Neural cell (in vitro differentiated cells): ENCODE measurements at regions not wholly inside any gene's neighbourhood (a gene's known extent, or its start where the extent isn't known, plus 50 kb on each side); places are given as distances from the start of the nearest gene placed in this dataset.

Experiments
- EP300 ChIP-seq: fragments of 450-650 bp; conservative IDR thresholded peaks from 2 replicates; pipeline ENCODE4 v1.6.1; 2014; ENCODE audit warnings: antibody characterized with exemption, mild to moderate bottlenecking, moderate library complexity; ENCODE audit not compliant: poor library complexity, severe bottlenecking
- EZH2 ChIP-seq: fragments of 200-600, 300-800 bp; shearing (Covaris generic), sonication (generic); IDR thresholded peaks from 2 replicates; pipeline ENCODE4 v1.6.1; 2014; ENCODE audit warnings: antibody characterized with exemption, low read length, borderline replicate concordance, mild to moderate bottlenecking; ENCODE audit not compliant: insufficient read depth, poor library complexity, severe bottlenecking
- MXI1 ChIP-seq: fragments of 450-650 bp; conservative IDR thresholded peaks from 2 replicates; pipeline ENCODE4 v1.6.1; 2014; ENCODE audit warnings: antibody characterized with exemption, mild to moderate bottlenecking; ENCODE audit not compliant: poor library complexity, severe bottlenecking
- POLR2AphosphoS5 ChIP-seq: IDR thresholded peaks from 2 replicates; pipeline ENCODE4 v1.6.1; 2012
- SMC3 ChIP-seq: fragments of 450-650 bp; conservative IDR thresholded peaks from 2 replicates; pipeline ENCODE4 v1.6.1; 2014; ENCODE audit warnings: antibody characterized with exemption, mild to moderate bottlenecking, moderate library complexity; ENCODE audit not compliant: poor library complexity
- TF ChIP-seq, protein P1 (sequence below): fragments of 450-650 bp; IDR thresholded peaks from 2 replicates; pipeline ENCODE4 v1.5.1; 2014; ENCODE audit warnings: antibody characterized with exemption, mild to moderate bottlenecking, moderate library complexity; ENCODE audit not compliant: poor library complexity, severe bottlenecking
- TF ChIP-seq, protein P2 (sequence below): IDR thresholded peaks from 2 replicates; pipeline ENCODE4 v1.6.1; 2012; ENCODE audit warnings: borderline replicate concordance

DNA sequence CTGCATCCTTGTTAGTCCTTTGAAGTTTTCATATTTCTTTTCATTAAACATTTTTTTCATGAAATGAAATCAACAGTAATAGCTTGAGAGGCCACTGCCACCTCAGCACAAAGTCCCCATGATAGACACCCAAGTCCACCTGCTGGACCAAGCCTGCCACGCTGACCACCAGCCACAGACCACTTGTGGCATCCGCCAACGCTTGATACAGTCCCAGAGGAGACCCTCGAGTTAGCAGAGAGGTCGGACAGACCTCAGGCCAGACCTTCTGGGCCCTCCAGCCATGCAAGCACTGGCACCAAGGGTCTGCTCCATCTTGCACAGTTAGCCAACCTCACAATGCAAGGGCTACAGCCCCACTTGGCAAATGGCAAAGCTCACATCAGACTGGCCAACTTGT is 91.8 kb upstream of the RTL6 start:
- TF ChIP-seq EP300 (no peak), POLR2AphosphoS5 (no peak), EZH2 (no peak), MXI1 (no peak), SMC3 (no peak)
- TF ChIP-seq, protein P1, sequence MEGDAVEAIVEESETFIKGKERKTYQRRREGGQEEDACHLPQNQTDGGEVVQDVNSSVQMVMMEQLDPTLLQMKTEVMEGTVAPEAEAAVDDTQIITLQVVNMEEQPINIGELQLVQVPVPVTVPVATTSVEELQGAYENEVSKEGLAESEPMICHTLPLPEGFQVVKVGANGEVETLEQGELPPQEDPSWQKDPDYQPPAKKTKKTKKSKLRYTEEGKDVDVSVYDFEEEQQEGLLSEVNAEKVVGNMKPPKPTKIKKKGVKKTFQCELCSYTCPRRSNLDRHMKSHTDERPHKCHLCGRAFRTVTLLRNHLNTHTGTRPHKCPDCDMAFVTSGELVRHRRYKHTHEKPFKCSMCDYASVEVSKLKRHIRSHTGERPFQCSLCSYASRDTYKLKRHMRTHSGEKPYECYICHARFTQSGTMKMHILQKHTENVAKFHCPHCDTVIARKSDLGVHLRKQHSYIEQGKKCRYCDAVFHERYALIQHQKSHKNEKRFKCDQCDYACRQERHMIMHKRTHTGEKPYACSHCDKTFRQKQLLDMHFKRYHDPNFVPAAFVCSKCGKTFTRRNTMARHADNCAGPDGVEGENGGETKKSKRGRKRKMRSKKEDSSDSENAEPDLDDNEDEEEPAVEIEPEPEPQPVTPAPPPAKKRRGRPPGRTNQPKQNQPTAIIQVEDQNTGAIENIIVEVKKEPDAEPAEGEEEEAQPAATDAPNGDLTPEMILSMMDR = no peak
- TF ChIP-seq, protein P2, sequence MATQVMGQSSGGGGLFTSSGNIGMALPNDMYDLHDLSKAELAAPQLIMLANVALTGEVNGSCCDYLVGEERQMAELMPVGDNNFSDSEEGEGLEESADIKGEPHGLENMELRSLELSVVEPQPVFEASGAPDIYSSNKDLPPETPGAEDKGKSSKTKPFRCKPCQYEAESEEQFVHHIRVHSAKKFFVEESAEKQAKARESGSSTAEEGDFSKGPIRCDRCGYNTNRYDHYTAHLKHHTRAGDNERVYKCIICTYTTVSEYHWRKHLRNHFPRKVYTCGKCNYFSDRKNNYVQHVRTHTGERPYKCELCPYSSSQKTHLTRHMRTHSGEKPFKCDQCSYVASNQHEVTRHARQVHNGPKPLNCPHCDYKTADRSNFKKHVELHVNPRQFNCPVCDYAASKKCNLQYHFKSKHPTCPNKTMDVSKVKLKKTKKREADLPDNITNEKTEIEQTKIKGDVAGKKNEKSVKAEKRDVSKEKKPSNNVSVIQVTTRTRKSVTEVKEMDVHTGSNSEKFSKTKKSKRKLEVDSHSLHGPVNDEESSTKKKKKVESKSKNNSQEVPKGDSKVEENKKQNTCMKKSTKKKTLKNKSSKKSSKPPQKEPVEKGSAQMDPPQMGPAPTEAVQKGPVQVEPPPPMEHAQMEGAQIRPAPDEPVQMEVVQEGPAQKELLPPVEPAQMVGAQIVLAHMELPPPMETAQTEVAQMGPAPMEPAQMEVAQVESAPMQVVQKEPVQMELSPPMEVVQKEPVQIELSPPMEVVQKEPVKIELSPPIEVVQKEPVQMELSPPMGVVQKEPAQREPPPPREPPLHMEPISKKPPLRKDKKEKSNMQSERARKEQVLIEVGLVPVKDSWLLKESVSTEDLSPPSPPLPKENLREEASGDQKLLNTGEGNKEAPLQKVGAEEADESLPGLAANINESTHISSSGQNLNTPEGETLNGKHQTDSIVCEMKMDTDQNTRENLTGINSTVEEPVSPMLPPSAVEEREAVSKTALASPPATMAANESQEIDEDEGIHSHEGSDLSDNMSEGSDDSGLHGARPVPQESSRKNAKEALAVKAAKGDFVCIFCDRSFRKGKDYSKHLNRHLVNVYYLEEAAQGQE = no peak
